WERI-Rb-1 (cell line): ENCODE measurements at regions not wholly inside any gene's neighbourhood (a gene's known extent, or its start where the extent isn't known, plus 50 kb on each side); places are given as distances from the start of the nearest gene placed in this dataset.
"Not testable (repeated sequence)": the region's sequence is repeated elsewhere in the genome, so short reads cannot be mapped to it uniquely, and the experiment has no call there.

ENCODE experiments used
- DNase-seq: peaks from one replicate; pipeline ENCODE4 v3.0.0-alpha.2; 2020
- H3K27ac ChIP-seq: fragments of 250-450 bp; sonication (Bioruptor Pico); 2 replicates; pipeline ENCODE4 v1.5.1; 2020; ENCODE audit warnings: mild to moderate bottlenecking, moderate library complexity
- H3K27me3 ChIP-seq: fragments of 250-450 bp; sonication (Bioruptor Pico); 2 replicates; pipeline ENCODE4 v1.5.1; 2021; ENCODE audit warnings: mild to moderate bottlenecking, low read depth, moderate library complexity; ENCODE audit not compliant: insufficient read depth, severe bottlenecking
- H3K36me3 ChIP-seq: fragments of 250-450 bp; sonication (Bioruptor Pico); 2 replicates; pipeline ENCODE4 v1.5.1; 2020; ENCODE audit warnings: mild to moderate bottlenecking, moderate library complexity
- H3K4me3 ChIP-seq: 2 replicates; pipeline ENCODE4 v1.5.1; 2011; ENCODE audit warnings: low read depth, mild to moderate bottlenecking, control low read depth, low read length
- H3K9me3 ChIP-seq: fragments of 250-450 bp; sonication (Bioruptor Pico); 2 replicates; pipeline ENCODE4 v1.5.1; 2021; ENCODE audit warnings: mild to moderate bottlenecking, moderate library complexity; ENCODE audit not compliant: severe bottlenecking
- CTCF ChIP-seq: IDR thresholded peaks from 2 replicates; pipeline ENCODE4 v1.5.1; 2011; ENCODE audit warnings: low read depth, mild to moderate bottlenecking, control low read depth, inconsistent platforms, low read length

- Histone ChIP-seq H3K36me3 (no peaks in the 10 kb centered on the region), H3K27me3 (peaks cover 5% of the 10 kb centered on the region), H3K27ac (no peak overlapping the region), H3K4me3 (no peak overlapping the region), H3K9me3 (no peaks in the 10 kb centered on the region)
- TF ChIP-seq CTCF: no peak
- DNase-seq: no peak
Observed at GRCh38 chrX:107374132-107374531, 75.3 kb upstream of the FRMPD3 start.

- Histone ChIP-seq H3K9me3 (no peaks in the 10 kb centered on the region), H3K27me3 (peaks cover 5% of the 10 kb centered on the region), H3K27ac (no peak overlapping the region), H3K4me3 (no peak overlapping the region), H3K36me3 (no peaks in the 10 kb centered on the region)
- DNase-seq: no peak
- TF ChIP-seq CTCF: no peak
Observed at GRCh38 chrX:107374831-107375230, 74.6 kb upstream of the FRMPD3 start.

GRCh38 chrX:107376186-107376585 is 73.3 kb upstream of the FRMPD3 start:
- H3K9me3 ChIP-seq, DNase-seq, H3K27ac ChIP-seq, H3K36me3 ChIP-seq, H3K4me3 ChIP-seq: not testable (repeated sequence)
- H3K27me3 ChIP-seq: peaks cover 10% of the 10 kb centered on the region

GRCh38 chrX:107384397-107385105 is 64.9 kb upstream of the FRMPD3 start:
- no peaks in the 10 kb centered on the region for H3K36me3 ChIP-seq
- H3K27ac ChIP-seq: no peak overlapping the region
- peaks cover 32% of the 10 kb centered on the region for H3K27me3 ChIP-seq
- TF ChIP-seq CTCF: no peak
- DNase-seq: no peak
- no peak overlapping the region for H3K4me3 ChIP-seq
- H3K9me3 ChIP-seq: peaks cover 3% of the 10 kb centered on the region

GRCh38 chrX:107389726-107390125 is 59.7 kb upstream of the FRMPD3 start:
- DNase-seq: no peak
- TF ChIP-seq CTCF: no peak
- no peak overlapping the region for H3K4me3 ChIP-seq

GRCh38 chrX:107393656-107394055 is 55.8 kb upstream of the FRMPD3 start:
- H3K9me3 ChIP-seq, H3K27ac ChIP-seq: not testable (repeated sequence)

More at GRCh38 chrX:107389726-107390125, 59.7 kb upstream of the FRMPD3 start:
- Histone ChIP-seq H3K27ac (no peak overlapping the region), H3K27me3 (peaks cover 24% of the 10 kb centered on the region), H3K36me3 (no peaks in the 10 kb centered on the region), H3K9me3 (peaks cover 3% of the 10 kb centered on the region)

GRCh38 chrX:107396235-107396634 is 53.2 kb upstream of the FRMPD3 start:
- no peaks in the 10 kb centered on the region for H3K36me3 ChIP-seq
- no peaks in the 10 kb centered on the region for H3K9me3 ChIP-seq
- H3K27ac ChIP-seq: no peak overlapping the region
- H3K4me3 ChIP-seq: no peak overlapping the region
- H3K27me3 ChIP-seq: peaks cover 2% of the 10 kb centered on the region
- DNase-seq: no peak
- TF ChIP-seq CTCF: no peak

More at GRCh38 chrX:107393656-107394055, 55.8 kb upstream of the FRMPD3 start:
- H3K27me3 ChIP-seq, DNase-seq, H3K36me3 ChIP-seq, H3K4me3 ChIP-seq: not testable (repeated sequence)
